ENCODE measurements at regions not wholly inside any gene's neighbourhood (a gene's known extent, or its start where the extent isn't known, plus 50 kb on each side); places are given as distances from the start of the nearest gene placed in this dataset.

GRCh38 chr5:8767111-8767510, 778.8 kb downstream of the SEMA5A start (continued):
- TF ChIP-seq POLR2A (IDR thresholded peaks at IDR 0.05; ENCODE audit: control extremely low read depth in 1 of 2, low read depth in 2 of 2, low read length in 2 of 2) (no peak), NRF1 (IDR thresholded peaks at IDR 0.05; ENCODE audit: low read depth, low read length) (no peak), SAP30 (IDR thresholded peaks at IDR 0.05; ENCODE audit: insufficient read depth, insufficient replicate concordance, low read length) (no peak)

Data from H1 (cell line).